OCI-LY3 (cell line): ENCODE measurements at regions not wholly inside any gene's neighbourhood (a gene's known extent, or its start where the extent isn't known, plus 50 kb on each side); places are given as distances from the start of the nearest gene placed in this dataset.

ENCODE experiments used
- H2AFZ ChIP-seq: fragments of 200-600, 300-600 bp; shearing (Covaris generic); 2 replicates; pipeline ENCODE4 v1.6.0; 2014; ENCODE audit warnings: antibody characterized with exemption, low read depth, low read length
- H3K27ac ChIP-seq: fragments of 200-600, 300-600 bp; sonication (generic); 2 replicates; pipeline ENCODE4 v1.5.1; 2014; ENCODE audit warnings: mild to moderate bottlenecking, low read length, moderate library complexity, mixed read lengths
- H3K27me3 ChIP-seq: fragments of 200-600, 300-600 bp; sonication (generic); 2 replicates; pipeline ENCODE4 v1.6.1; 2014; ENCODE audit warnings: low read depth, low read length, mixed read lengths
- H3K36me3 ChIP-seq: fragments of 200-600, 300-600 bp; sonication (generic); replicated peaks from 2 replicates; pipeline ENCODE3; 2014; ENCODE audit warnings: low read depth, low read length, mixed read lengths
- H3K4me1 ChIP-seq: fragments of 300-600, 200-600 bp; sonication (generic); 2 replicates; pipeline ENCODE4 v1.6.1; 2014; ENCODE audit warnings: low read length, mixed read lengths
- H3K4me2 ChIP-seq: fragments of 200-600, 300-600 bp; sonication (generic); 2 replicates; pipeline ENCODE4 v1.6.1; 2014; ENCODE audit warnings: low read length, mixed read lengths
- H3K4me3 ChIP-seq: fragments of 300-600, 200-600 bp; sonication (generic); 2 replicates; pipeline ENCODE4 v1.5.1; 2014; ENCODE audit warnings: antibody characterized with exemption, mild to moderate bottlenecking, low read length, moderate library complexity
- H3K79me2 ChIP-seq: fragments of 300-600, 200-600 bp; shearing (Covaris generic); 2 replicates; pipeline ENCODE4 v1.6.1; 2014; ENCODE audit warnings: mild to moderate bottlenecking, low read length, mixed read lengths
- H3K9ac ChIP-seq: fragments of 300-600, 200-600 bp; shearing (Covaris generic); 2 replicates; pipeline ENCODE4 v1.6.0; 2014; ENCODE audit warnings: mild to moderate bottlenecking, low read length, moderate library complexity
- H3K9me3 ChIP-seq: fragments of 200-600, 300-600 bp; shearing (Covaris generic); 2 replicates; pipeline ENCODE4 v1.6.1; 2014; ENCODE audit warnings: low read length, mixed read lengths; ENCODE audit not compliant: insufficient read depth
- H4K20me1 ChIP-seq: fragments of 200-600, 300-600 bp; sonication (generic); 2 replicates; pipeline ENCODE4 v1.6.1; 2016; ENCODE audit warnings: low read length, mixed read lengths; ENCODE audit not compliant: insufficient read depth
- CTCF ChIP-seq: fragments of 200-600, 300-600 bp; sonication (generic); IDR thresholded peaks from 2 replicates; pipeline ENCODE4 v1.5.1; 2014; ENCODE audit warnings: antibody characterized with exemption, low read length, low read depth
- EZH2phosphoT487 ChIP-seq: fragments of 200-600 bp; shearing (Covaris generic); IDR thresholded peaks from 2 replicates; pipeline ENCODE4 v1.6.1; 2018; ENCODE audit warnings: antibody characterized with exemption, mixed run types, low read depth

- no peak overlapping the region for H3K4me3 ChIP-seq
- H2AFZ ChIP-seq = no peak overlapping the region
- no peaks in the 10 kb centered on the region for H3K79me2 ChIP-seq
- no peak for TF ChIP-seq CTCF
- no peak for TF ChIP-seq EZH2phosphoT487
- peaks cover 16% of the 10 kb centered on the region; the same call in 1 of the 2 replicates for H3K9me3 ChIP-seq
- H3K27me3 ChIP-seq = peaks cover 22% of the 10 kb centered on the region
- H3K4me2 ChIP-seq = no peak overlapping the region
- no peak overlapping the region for H3K9ac ChIP-seq
- no peaks in the 10 kb centered on the region for H3K4me1 ChIP-seq
- H3K36me3 ChIP-seq = no peaks in the 10 kb centered on the region
- H3K27ac ChIP-seq = no peak overlapping the region
- H4K20me1 ChIP-seq = no peaks in the 10 kb centered on the region
Observed at GRCh38 chr16:86027373-86028126, 128.6 kb downstream of the IRF8 start.

- Histone ChIP-seq H3K79me2 (no peaks in the 10 kb centered on the region), H3K27ac (no peak overlapping the region), H4K20me1 (no peaks in the 10 kb centered on the region), H3K9ac (no peak overlapping the region), H3K36me3 (no peaks in the 10 kb centered on the region), H3K27me3 (peaks cover 19% of the 10 kb centered on the region), H3K4me1 (peaks cover 6% of the 10 kb centered on the region), H3K4me2 (no peak overlapping the region), H3K9me3 (0 out of 2 replicates have a peak, but pooled peaks cover 7% of the 10 kb centered on the region), H2AFZ (no peak overlapping the region), H3K4me3 (no peak overlapping the region)
- TF ChIP-seq EZH2phosphoT487 = no peak
- TF ChIP-seq CTCF = no peak
Observed at GRCh38 chr16:86029131-86029741, 130.3 kb downstream of the IRF8 start.

- Histone ChIP-seq H3K27ac (no peak overlapping the region), H3K27me3 (peaks cover 14% of the 10 kb centered on the region), H2AFZ (no peak overlapping the region), H3K9me3 (no peaks in the 10 kb centered on the region), H3K36me3 (no peaks in the 10 kb centered on the region), H3K4me2 (no peak overlapping the region), H3K79me2 (no peaks in the 10 kb centered on the region), H4K20me1 (no peaks in the 10 kb centered on the region), H3K9ac (no peak overlapping the region), H3K4me3 (no peak overlapping the region), H3K4me1 (peaks cover 6% of the 10 kb centered on the region)
- TF ChIP-seq CTCF (no peak), EZH2phosphoT487 (no peak)
Observed at GRCh38 chr16:86030116-86030515, 131.2 kb downstream of the IRF8 start.

GRCh38 chr16:86031141-86031678 is 132.2 kb downstream of the IRF8 start:
- Histone ChIP-seq H3K36me3 (no peaks in the 10 kb centered on the region), H3K27me3 (peaks cover 14% of the 10 kb centered on the region), H3K9ac (no peak overlapping the region), H3K4me1 (peaks cover 6% of the 10 kb centered on the region), H3K79me2 (no peaks in the 10 kb centered on the region), H4K20me1 (no peaks in the 10 kb centered on the region), H3K4me2 (no peak overlapping the region), H2AFZ (no peak overlapping the region), H3K27ac (no peak overlapping the region), H3K9me3 (no peaks in the 10 kb centered on the region), H3K4me3 (no peak overlapping the region)
- TF ChIP-seq CTCF = no peak
- no peak for TF ChIP-seq EZH2phosphoT487
